Epithelial cell of esophagus (primary cell): ENCODE measurements at regions not wholly inside any gene's neighbourhood (a gene's known extent, or its start where the extent isn't known, plus 50 kb on each side); places are given as distances from the start of the nearest gene placed in this dataset.

Experiments
- DNase-seq: peaks from one replicate; pipeline ENCODE4 v3.0.0; 2010; ENCODE audit warnings: low read depth
- H3K4me3 ChIP-seq: 2 replicates; pipeline ENCODE4 v1.5.1; 2011; ENCODE audit warnings: mild to moderate bottlenecking, low read length, control low read depth
- TF ChIP-seq, protein P1 (sequence below): IDR thresholded peaks from 2 replicates; pipeline ENCODE4 v1.5.1; 2011; ENCODE audit warnings: low read depth, mild to moderate bottlenecking, low read length, control low read depth, inconsistent platforms; ENCODE audit not compliant: insufficient read depth; ENCODE audit errors: missing control alignments

GRCh38 chr6:7664003-7664402 is 61.9 kb upstream of the BMP6 start:
- DNase-seq, result no peak
- TF ChIP-seq, protein P1, sequence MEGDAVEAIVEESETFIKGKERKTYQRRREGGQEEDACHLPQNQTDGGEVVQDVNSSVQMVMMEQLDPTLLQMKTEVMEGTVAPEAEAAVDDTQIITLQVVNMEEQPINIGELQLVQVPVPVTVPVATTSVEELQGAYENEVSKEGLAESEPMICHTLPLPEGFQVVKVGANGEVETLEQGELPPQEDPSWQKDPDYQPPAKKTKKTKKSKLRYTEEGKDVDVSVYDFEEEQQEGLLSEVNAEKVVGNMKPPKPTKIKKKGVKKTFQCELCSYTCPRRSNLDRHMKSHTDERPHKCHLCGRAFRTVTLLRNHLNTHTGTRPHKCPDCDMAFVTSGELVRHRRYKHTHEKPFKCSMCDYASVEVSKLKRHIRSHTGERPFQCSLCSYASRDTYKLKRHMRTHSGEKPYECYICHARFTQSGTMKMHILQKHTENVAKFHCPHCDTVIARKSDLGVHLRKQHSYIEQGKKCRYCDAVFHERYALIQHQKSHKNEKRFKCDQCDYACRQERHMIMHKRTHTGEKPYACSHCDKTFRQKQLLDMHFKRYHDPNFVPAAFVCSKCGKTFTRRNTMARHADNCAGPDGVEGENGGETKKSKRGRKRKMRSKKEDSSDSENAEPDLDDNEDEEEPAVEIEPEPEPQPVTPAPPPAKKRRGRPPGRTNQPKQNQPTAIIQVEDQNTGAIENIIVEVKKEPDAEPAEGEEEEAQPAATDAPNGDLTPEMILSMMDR, result no peak
- H3K4me3 ChIP-seq, result no peak overlapping the region

DNA sequence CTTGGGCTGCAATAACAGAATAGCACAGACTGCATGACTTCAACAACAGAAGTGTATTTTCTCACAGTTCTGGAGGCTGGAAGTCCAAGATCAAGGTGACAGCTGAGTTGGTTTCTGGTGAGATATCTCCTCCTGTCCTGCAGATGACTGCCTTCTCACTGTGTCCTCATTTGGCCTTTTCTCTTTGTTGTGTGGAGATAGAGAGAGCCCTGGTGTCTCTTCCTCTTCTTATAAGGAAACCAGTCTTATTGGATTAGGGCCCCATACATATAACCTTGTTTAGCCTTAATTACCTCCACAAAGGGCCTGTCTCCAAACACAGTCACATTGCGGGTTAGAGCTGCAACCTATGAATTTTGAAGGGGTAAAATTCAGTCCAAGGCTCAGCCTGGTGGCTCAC is 57.0 kb upstream of the BMP6 start:
- DNase-seq, result no peak
- TF ChIP-seq, protein P1, result no peak
- H3K4me3 ChIP-seq, result no peak overlapping the region

GRCh38 chr6:7669742-7670141 is 56.2 kb upstream of the BMP6 start:
- H3K4me3 ChIP-seq, result no peak overlapping the region
- DNase-seq, result no peak
- TF ChIP-seq, protein P1, result no peak

DNA sequence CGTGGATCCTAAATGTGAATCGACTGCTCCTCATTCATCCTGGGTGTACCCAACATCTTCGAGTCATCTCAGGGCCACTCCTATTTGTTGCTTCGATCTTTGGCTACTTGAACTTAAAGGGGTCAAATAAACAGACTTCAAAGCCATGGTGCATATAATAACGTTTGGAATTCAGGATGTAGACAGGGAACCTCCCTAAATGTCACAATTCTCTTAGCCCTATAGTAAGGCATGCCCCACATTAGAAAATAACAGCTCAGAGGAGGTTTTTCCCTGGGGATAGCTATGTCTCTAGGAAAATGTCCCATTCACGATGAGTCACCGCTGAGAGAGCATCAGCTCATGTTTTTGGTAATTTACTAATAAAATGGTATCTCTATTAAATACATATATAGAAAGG is 54.8 kb upstream of the BMP6 start:
- TF ChIP-seq, protein P1, result no peak
- DNase-seq, result peak; percentile 55

DNA sequence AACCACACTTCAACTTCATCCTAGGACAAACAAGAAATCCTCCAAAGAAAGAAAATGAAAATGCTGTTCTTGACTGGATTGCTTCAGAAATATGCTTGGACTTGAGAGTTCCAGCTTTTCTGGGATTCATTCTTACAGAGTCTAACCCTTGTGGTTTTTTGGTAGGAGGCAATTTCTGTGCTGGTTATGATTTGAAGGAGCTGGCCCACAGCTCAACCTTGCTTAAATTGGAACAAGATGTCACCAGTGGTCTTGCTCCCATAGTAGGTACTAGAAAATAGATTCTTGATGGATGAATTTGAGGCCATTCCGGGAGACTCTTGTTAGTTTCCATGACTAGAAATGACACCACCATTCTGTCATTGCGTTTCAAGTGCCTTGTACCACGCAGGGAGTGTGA is 54.3 kb upstream of the BMP6 start:
- TF ChIP-seq, protein P1, result no peak
- H3K4me3 ChIP-seq, result no peak overlapping the region
- DNase-seq, result no peak

More for the DNA sequence above, 54.8 kb upstream of the BMP6 start:
- no peak overlapping the region for H3K4me3 ChIP-seq

DNA sequence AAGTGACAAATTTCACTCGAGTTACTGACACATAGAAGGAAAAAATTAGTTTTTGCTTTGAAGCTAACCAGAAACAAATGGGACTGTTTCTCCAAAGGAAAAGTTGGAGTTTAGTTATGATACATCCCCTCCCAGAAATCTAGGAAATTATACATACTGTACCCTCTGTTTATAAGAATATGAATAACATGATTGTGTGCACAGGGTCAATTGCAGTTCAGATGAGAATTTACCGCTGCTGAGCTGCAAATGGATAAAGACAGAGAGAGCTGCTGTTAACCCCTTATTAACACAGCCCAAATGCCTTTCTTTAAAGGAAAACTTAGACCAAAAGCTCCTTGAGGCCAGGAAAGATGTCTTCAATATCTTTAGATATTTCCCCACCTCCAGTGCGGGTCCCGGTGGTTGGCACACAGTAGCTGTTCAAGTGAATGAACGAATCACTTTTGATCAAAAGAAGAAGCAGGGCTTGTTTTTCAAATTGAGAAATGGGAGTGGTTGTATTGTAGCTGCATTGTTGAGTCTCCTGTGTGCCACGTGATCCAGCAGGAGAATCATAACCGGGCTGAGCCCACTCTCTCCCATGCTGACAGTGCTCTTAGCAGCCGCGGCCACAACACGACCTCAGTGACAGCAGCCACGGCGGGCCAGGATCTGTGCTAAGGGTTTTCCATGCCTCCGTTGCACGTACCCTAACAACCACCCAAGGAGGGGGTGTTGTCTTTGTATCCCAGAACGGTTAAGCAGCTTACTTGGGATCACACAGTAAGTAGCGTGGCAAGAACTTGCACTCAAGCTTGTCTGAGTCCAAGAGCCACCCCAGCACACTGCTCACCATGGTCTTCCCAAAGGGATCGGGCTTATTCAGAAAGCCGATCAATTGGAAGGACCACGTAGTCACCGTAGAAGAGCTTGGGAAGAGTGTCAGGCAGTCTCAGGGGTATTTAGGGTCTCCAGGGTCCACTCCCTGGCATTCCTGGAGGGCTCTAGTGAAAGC is 53.5 kb upstream of the BMP6 start:
- peak; percentile 49 for DNase-seq
- no peak overlapping the region for H3K4me3 ChIP-seq
- TF ChIP-seq, protein P1, result no peak
